GM21717 (cell line): ENCODE measurements at regions not wholly inside any gene's neighbourhood (a gene's known extent, or its start where the extent isn't known, plus 50 kb on each side); places are given as distances from the start of the nearest gene placed in this dataset.

Source experiments
- ATAC-seq: cut with Tn5 transposase; IDR thresholded peaks from one replicate; pipeline ENCODE4 v1.9.1; 2021; ENCODE audit warnings: mild to moderate bottlenecking, moderate library complexity; ENCODE audit not compliant: unreplicated experiment

- ATAC-seq = no peak
These were observed 92.9 kb downstream of the ENGASE start for GRCh38 chr17:79167486-79167885.

DNA sequence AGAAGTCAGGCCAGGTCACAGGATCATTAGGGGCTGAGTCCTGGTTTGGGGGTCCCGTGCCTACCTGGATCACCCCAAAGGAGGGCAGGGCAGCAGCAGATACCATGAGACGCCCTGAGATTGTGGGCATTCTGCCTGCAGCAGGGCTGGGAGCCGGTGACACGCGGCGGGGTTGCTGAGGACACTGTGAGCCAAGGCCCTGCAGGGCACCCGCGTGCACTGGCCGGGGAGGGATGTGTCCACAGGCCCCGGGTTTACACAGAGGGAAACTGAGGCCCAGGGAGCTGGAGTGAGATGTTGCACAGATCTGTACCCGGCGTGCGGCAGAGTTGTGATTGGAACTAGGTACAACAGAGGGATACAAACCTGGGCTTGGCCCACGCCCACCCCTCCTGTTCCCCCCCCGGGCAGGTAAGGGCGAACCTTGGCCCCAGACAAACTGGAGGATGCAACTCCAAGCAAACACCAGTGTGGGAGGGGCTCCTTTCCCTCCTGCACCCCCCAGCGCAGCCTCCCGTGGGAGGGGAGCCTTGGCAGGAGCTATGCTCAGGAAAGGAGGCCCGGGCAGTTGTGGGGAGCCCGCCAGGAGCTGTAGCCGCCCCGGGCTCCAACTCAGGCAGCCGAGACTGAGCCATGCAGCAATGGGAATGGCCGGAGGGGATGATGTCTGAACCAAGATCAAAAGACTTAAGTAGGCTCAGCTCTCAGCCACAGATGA lies 91.3 kb downstream of the ENGASE start:
- no peak for ATAC-seq

- no peak for ATAC-seq
These were observed 90.5 kb downstream of the ENGASE start for GRCh38 chr17:79164913-79165695.

GRCh38 chr17:79164408-79164807 lies 89.8 kb downstream of the ENGASE start:
- ATAC-seq = no peak

- no peak for ATAC-seq
These were observed 88.4 kb downstream of the ENGASE start for GRCh38 chr17:79163071-79163470.

GRCh38 chr17:79162012-79162963 lies 87.7 kb downstream of the ENGASE start:
- no peak for ATAC-seq

DNA sequence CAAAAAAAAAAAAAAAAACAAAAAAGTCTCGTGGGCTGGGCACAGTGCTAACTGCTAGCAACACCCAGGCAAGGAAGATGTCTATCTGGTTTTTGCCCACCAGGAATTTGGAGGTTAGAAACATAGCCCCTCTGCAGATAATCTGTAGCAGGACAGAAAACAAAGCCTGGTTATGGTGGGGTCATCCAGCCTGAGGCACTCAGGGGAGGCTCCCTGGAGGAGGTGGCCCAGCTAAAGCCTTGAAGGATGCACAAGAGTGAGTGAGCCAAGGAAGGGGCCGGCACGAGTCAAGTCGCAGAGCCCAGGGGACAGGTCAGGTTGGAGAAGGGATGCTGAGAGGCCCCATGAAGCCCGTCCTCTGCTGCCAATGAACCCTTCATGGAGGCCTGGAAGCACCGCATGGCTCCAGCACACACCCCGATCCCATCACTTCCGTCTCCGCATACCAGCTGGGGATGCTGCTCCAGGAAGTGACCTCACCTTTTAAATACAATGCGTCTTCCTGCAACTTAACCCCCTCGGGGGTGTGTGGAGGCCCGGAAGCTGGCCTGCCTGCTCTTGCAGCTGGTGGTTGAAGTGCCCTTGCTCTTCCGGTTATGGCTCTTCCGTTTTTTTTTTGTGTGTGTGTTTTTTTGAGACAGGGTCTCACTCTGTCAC lies 86.5 kb downstream of the ENGASE start:
- ATAC-seq = no peak

GRCh38 chr17:79159926-79160325 lies 85.3 kb downstream of the ENGASE start:
- no peak for ATAC-seq

DNA sequence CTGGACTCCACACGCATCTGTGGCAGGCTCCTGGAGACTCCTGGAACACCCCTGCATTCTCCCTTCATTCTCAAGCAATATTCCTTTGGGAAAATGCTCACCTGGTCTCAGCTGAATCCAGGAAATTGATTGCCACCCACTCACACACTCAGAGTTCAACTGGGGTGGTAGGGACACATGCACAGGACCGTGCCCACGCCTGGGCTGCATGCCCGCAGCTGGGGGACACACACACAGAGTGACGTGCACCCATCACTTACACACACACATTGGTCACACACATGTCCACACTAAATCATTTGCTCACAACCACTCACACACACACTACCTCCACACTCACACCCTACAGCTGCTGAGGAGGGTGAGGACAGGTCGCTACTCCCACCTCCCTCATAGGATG lies 84.8 kb downstream of the ENGASE start:
- ATAC-seq = no peak

DNA sequence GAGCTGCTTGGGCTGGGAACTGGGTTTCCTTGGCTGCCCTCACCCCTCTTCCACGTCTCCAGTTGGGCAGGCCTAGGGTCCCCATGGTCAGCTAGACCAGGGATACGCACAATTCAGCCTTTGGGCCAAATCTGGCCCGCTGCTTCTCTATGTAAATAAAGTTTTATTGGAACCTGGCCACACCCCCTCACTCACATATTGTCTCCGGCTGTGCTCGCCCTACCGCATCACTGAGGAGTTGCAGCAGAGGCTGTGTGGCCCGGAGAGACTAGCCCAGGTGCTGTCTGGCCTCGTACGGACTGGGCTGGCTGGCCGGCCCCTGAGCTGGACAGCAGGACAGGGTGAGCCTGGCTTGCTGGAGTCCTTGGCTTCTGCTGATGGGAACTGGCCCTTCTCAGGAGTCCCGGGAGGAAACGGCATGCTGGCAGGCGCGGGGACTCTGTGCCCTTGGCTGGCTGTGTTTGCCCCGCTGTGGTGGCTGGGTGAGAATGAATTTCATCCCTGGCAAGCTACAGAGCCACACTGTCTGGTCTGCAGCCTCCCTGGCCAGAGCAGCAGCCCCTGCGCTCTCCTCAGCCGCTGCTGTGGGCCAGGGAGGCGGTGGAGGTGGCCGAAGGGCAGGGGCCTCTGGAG lies 82.0 kb downstream of the ENGASE start:
- no peak for ATAC-seq

GRCh38 chr17:79155701-79156100 lies 81.1 kb downstream of the ENGASE start:
- ATAC-seq = no peak

DNA sequence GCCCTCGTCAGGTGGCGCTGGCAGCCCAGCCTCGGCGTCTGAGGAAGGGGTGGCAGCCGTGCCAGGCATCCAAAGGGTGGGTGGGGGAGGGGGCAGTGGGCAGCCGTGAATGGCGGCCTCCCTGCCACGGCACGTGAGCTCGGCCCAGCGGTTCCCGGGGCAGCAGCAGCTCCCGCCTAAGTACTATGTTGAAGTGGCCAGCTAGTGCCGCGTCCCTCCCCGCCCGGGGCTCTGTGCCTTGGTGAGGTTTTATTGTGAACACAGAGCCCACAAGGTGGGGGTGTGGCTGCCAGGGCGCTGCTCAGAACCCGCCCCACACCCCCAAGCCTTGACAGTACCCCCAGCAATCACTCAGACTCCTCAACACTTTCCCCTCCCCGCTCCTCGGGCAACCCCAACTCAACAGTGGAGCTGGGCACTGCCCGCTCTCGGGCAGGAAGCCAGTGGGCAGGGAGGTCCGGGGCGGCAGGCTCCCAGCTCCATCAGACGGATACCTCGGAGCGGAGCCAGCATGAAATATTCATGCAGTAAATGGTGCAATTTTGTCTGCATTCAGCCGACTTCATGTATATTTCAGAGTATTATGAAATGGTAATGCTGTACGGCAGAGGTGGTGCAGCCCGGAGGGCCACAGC lies 80.4 kb downstream of the ENGASE start:
- ATAC-seq = no peak

GRCh38 chr17:79154446-79154845 lies 79.8 kb downstream of the ENGASE start:
- no peak for ATAC-seq

- ATAC-seq = no peak
These were observed 78.9 kb downstream of the ENGASE start for GRCh38 chr17:79153367-79154130.

- ATAC-seq = no peak
These were observed 78.0 kb downstream of the ENGASE start for GRCh38 chr17:79152636-79153035.

- ATAC-seq = no peak
These were observed 77.5 kb downstream of the ENGASE start for GRCh38 chr17:79152110-79152509.

DNA sequence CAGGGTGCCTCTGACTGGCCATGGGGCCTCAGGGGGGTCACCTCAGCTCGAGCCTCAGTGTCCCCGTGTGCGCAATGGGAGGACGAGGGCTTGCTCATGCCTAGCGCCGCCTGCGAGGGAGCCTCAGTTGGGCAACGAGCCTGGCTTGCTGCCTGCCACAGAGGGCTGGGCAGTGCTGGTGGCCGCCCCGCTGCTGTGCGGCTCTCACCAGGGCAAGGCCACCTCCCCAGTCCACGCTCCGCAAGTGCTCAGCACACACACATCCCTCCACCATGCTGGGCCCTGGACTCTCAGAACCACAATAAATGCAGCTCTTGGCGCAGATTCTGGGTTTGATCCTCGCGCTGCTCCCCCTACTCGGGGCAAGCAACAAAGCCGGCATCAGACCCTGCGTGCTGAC lies 76.2 kb downstream of the ENGASE start:
- no peak for ATAC-seq

DNA sequence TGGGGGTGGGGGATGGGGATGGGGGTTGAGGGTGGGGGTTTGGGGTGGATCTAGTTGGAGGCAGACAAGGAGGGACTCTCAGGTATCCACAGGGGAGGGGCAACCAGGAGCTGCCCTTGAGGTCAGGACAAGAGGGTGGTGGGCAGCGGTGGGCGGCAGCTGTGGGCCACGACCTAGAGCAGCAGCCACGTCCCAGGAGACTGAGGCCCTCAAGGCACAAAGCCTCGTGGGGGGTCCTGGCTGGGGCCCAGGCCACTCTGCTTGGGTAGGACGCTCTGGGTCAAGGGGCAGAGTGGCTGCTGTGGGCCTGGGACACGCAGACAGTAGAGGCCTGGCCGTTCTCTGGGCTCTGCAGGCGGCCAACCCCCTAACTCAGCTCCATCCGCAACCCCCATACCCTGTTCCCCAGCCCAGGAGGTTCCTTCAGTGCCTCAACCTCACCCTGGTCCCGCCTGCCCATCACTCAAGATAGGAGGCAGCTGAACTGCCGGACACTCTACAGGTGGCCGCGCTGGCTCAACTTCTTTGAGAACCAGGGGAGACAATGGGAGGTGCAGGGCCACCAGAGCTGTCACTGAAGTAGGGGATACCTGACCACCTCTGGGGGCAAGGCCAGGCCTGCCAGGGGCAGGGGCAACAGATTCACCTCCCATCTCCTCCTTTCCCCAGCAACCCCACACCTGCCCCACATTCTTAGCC lies 75.6 kb downstream of the ENGASE start:
- no peak for ATAC-seq

GRCh38 chr17:79148584-79148983 lies 74.0 kb downstream of the ENGASE start:
- ATAC-seq = no peak
